Esophagus (tissue), 2 donors: ENCODE measurements at regions not wholly inside any gene's neighbourhood (a gene's known extent, or its start where the extent isn't known, plus 50 kb on each side); places are given as distances from the start of the nearest gene placed in this dataset.
"Not testable (repeated sequence)": the region's sequence is repeated elsewhere in the genome, so short reads cannot be mapped to it uniquely, and the experiment has no call there.

Experiments
- H3K27ac ChIP-seq, 2 donors: one replicate each; pipeline ENCODE4 v1.5.1; 2013; ENCODE audit warnings: low read depth in 2 of 2, mild to moderate bottlenecking in 2 of 2, inconsistent platforms in 1 of 2, low read length in 1 of 2, moderate library complexity in 1 of 2
- H3K27me3 ChIP-seq, 2 donors: one replicate each; pipeline ENCODE4 v1.6.1; 2013; ENCODE audit warnings: low read length in 2 of 2, control low read depth in 1 of 2, mild to moderate bottlenecking in 1 of 2; ENCODE audit not compliant: insufficient read depth in 2 of 2, control insufficient read depth in 1 of 2
- H3K36me3 ChIP-seq, 2 donors: one replicate each; pipeline ENCODE4 v1.6.1; 2013; ENCODE audit warnings: low read length in 1 of 2; ENCODE audit not compliant: control insufficient read depth in 2 of 2, insufficient read depth in 2 of 2
- H3K4me1 ChIP-seq, 2 donors: one replicate each; pipeline ENCODE4 v1.6.1; 2013; ENCODE audit warnings: low read length in 1 of 2; ENCODE audit not compliant: control insufficient read depth in 2 of 2, insufficient read depth in 2 of 2
- H3K4me3 ChIP-seq, 2 donors: one replicate each; pipeline ENCODE4 v1.5.1; 2013; ENCODE audit warnings: low read length in 2 of 2, mild to moderate bottlenecking in 2 of 2, low read depth in 1 of 2, moderate library complexity in 1 of 2
- H3K9me3 ChIP-seq, 2 donors: one replicate each; pipeline ENCODE4 v1.6.1; 2013; ENCODE audit warnings: mild to moderate bottlenecking in 2 of 2, low read depth in 1 of 2, low read length in 1 of 2, moderate library complexity in 1 of 2; ENCODE audit not compliant: control insufficient read depth in 2 of 2, insufficient read depth in 1 of 2
- WGBS, 2 donors: extraction: QIAGEN DNeasy Blood & Tissue Kit; methylation state at CpG; one replicate each; pipeline ENCODE4 v1.1.7; 2013; 5-methylcytosine and 5-hydroxymethylcytosine counted together
- donor health status: healthy with polysubstance abuse.
- donor health status: Bipolar disorder and iron deficiency.

DNA sequence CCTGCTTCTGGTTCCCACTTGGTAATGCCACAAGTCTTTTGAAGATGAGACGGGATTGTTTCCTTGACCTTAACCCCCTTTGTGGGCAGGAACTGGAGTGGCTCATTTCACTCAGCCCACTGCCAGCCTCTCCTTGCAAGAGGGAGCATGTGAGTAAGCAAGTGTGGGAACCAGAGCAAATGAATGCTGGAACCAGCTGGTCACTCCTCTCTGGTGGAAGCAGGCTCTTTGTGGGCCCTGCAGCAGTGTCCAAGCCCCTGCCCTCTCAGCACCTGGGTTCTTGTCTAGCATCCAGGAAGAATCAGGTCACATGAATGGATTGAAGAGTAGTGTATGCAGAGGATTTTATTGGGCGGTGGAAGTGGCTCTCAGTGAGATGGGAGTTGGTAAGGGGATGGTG lies 944.5 kb downstream of the QKI start:
- no peaks in the 10 kb centered on the region for H3K27me3 ChIP-seq
- H3K36me3 ChIP-seq, result no peaks in the 10 kb centered on the region
- no peak overlapping the region for H3K27ac ChIP-seq
- 76 to 89% methylated on average over 2 of the region's 2 CpGs for WGBS, 2 donors
- peaks cover 0 to 5% of the 10 kb centered on the region in 2 donors for H3K9me3 ChIP-seq
- H3K4me3 ChIP-seq, result no peak overlapping the region
- no peaks in the 10 kb centered on the region for H3K4me1 ChIP-seq

DNA sequence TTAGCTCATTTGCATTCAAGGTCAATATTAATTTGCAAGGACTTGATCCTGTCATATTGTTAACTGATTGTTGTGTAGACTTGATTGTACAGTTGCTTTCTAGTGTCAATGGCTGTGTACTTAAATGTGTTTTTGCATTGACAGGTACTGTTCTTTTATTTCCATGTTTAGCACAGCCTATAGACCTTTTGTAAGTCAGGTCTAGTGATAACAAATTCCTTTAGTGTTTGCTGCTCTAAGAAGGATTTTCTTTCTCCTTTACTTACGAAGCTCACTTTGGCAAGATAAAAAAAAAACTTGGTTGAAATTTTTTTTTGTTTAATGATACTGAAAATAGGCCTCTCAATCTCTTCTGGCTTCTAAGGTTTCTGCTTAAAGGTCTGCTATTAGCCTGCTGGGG lies 942.3 kb downstream of the QKI start:
- Histone ChIP-seq H3K4me1 (no peaks in the 10 kb centered on the region), H3K9me3 (peaks cover 0 to 5% of the 10 kb centered on the region in 2 donors), H3K27ac (no peak overlapping the region), H3K27me3 (no peaks in the 10 kb centered on the region), H3K4me3 (no peak overlapping the region), H3K36me3 (no peaks in the 10 kb centered on the region)
- WGBS, 2 donors, result 66 to 69% methylated on average over 1 of the region's 1 CpG

DNA sequence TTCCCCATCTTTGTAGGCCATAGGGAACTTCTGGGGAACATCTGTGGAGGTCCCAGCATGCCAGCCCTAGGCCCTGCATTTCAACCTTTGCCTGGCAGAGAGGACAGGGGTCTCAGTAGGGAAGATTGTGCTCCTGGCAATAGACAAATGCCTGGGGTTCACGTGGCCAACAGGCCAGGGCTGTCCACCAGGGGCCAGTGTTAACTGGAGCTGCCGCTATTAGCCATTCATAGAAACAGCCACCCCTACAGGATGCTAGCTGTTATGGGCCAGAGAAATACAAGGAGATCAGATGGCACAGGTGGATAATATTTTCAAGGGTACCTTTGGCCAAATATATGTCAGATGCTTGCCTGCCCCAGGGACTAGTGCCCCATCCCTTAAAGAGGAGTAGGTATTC lies 932.9 kb downstream of the QKI start:
- 77 to 81% methylated on average over 2 of the region's 2 CpGs for WGBS, 2 donors
- no peak overlapping the region for H3K27ac ChIP-seq
- H3K4me1 ChIP-seq, result no peaks in the 10 kb centered on the region
- peaks cover 0 to 5% of the 10 kb centered on the region in 2 donors for H3K9me3 ChIP-seq
- no peaks in the 10 kb centered on the region for H3K27me3 ChIP-seq
- H3K36me3 ChIP-seq, result no peaks in the 10 kb centered on the region
- H3K4me3 ChIP-seq, result no peak overlapping the region

- H3K36me3 ChIP-seq, result no peaks in the 10 kb centered on the region
These were observed 932.1 kb downstream of the QKI start for GRCh38 chr6:164346631-164347030.

DNA sequence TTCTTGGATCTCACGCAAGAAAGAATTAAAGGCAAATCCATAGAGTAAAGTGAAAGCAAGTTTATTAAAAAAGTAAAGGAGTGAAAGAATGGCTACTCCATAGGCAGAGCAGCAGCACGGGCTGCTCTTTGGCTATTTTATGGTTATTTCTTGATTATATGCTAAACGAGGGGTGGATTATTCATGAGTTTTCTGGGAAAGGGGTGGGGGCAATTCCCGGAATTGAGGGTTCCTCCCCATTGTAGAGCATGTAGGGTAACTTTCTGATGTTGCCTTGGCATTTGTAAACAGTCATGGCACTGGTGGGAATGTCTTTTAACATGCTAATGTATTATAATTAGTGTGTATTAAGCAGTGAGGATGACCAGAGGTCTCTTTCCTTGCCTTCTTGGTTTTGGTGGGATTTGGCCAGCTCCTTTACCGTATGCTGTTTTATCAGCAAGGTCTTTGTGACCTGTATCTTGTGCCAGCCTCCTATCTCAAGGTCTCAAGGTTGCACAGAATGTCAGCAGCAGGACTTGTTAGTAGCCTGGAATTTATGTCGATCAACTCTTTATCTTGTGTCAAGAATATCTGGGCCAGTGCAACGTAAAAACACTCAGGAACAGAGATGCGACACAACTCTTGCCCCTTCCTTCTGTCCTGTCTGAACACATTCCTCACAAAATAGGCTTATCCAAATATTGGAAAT lies 931.4 kb downstream of the QKI start:
- Histone ChIP-seq H3K4me3 (no peak overlapping the region), H3K36me3 (no peaks in the 10 kb centered on the region), H3K9me3 (peaks cover 0 to 5% of the 10 kb centered on the region in 2 donors), H3K4me1 (no peaks in the 10 kb centered on the region), H3K27ac (no peak overlapping the region), H3K27me3 (no peaks in the 10 kb centered on the region)
- WGBS, 2 donors, result 68 to 72% methylated on average over 8 of the region's 8 CpGs

More at GRCh38 chr6:164346631-164347030, 932.1 kb downstream of the QKI start:
- Histone ChIP-seq H3K4me1 (no peaks in the 10 kb centered on the region), H3K4me3 (no peak overlapping the region), H3K9me3 (peaks cover 0 to 5% of the 10 kb centered on the region in 2 donors), H3K27ac (no peak overlapping the region), H3K27me3 (no peaks in the 10 kb centered on the region)

GRCh38 chr6:164345327-164345726 lies 930.8 kb downstream of the QKI start:
- no peaks in the 10 kb centered on the region for H3K36me3 ChIP-seq
- no peak overlapping the region for H3K27ac ChIP-seq
- H3K4me3 ChIP-seq, result no peak overlapping the region
- 70 to 72% methylated on average over 3 of the region's 3 CpGs for WGBS, 2 donors
- H3K4me1 ChIP-seq, result no peaks in the 10 kb centered on the region
- peaks cover 0 to 5% of the 10 kb centered on the region in 2 donors for H3K9me3 ChIP-seq
- H3K27me3 ChIP-seq, result no peaks in the 10 kb centered on the region

- Histone ChIP-seq H3K27ac (no peak overlapping the region), H3K9me3 (peaks cover 0 to 5% of the 10 kb centered on the region in 2 donors), H3K4me3 (no peak overlapping the region), H3K36me3 (no peaks in the 10 kb centered on the region), H3K4me1 (no peaks in the 10 kb centered on the region), H3K27me3 (no peaks in the 10 kb centered on the region)
- 56% methylated on average over 7 of the region's 7 CpGs for WGBS, 2 donors
These were observed 930.3 kb downstream of the QKI start for GRCh38 chr6:164344801-164345291.

- not testable (repeated sequence) for H3K4me1 ChIP-seq, H3K27ac ChIP-seq, H3K9me3 ChIP-seq, H3K4me3 ChIP-seq, H3K36me3 ChIP-seq, H3K27me3 ChIP-seq
- 60 to 74% methylated on average over 4 of the region's 4 CpGs for WGBS, 2 donors
These were observed 924.9 kb downstream of the QKI start for GRCh38 chr6:164339442-164339841.

- H3K36me3 ChIP-seq, result no peaks in the 10 kb centered on the region
- peaks cover 0 to 2% of the 10 kb centered on the region in 2 donors for H3K9me3 ChIP-seq
- no peak overlapping the region for H3K4me3 ChIP-seq
- 81 to 90% methylated on average over 4 of the region's 4 CpGs for WGBS, 2 donors
- no peaks in the 10 kb centered on the region for H3K4me1 ChIP-seq
- no peaks in the 10 kb centered on the region for H3K27me3 ChIP-seq
- H3K27ac ChIP-seq, result no peak overlapping the region
These were observed 923.4 kb downstream of the QKI start for GRCh38 chr6:164337925-164338397.
